IMR-90 (cell line): ENCODE measurements at regions not wholly inside any gene's neighbourhood (a gene's known extent, or its start where the extent isn't known, plus 50 kb on each side); places are given as distances from the start of the nearest gene placed in this dataset.

Experiments used
- BHLHE40 ChIP-seq: fragments of 150-350 bp; IDR thresholded peaks from 2 replicates; pipeline ENCODE4 v1.6.1; 2016; ENCODE audit warnings: mild to moderate bottlenecking, low read depth, low read length
- CEBPB ChIP-seq: IDR thresholded peaks from 2 replicates; pipeline ENCODE4 v1.6.1; 2012; ENCODE audit warnings: low read depth, low read length, improper control_type of control experiment
- FOS ChIP-seq: fragments of 150-350 bp; IDR thresholded peaks from 2 replicates; pipeline ENCODE4 v1.6.1; 2016; ENCODE audit warnings: low read depth, low read length
- MAFK ChIP-seq: IDR thresholded peaks from 2 replicates; pipeline ENCODE4 v1.6.1; 2012; ENCODE audit warnings: low read depth, low read length, improper control_type of control experiment
- MXI1 ChIP-seq: IDR thresholded peaks from 2 replicates; pipeline ENCODE4 v1.6.1; 2012; ENCODE audit warnings: low read depth, mild to moderate bottlenecking, low read length, moderate library complexity, borderline replicate concordance
- NFE2L2 ChIP-seq: fragments of 150-350 bp; IDR thresholded peaks from 2 replicates; pipeline ENCODE4 v1.6.1; 2016; ENCODE audit warnings: low read depth, mild to moderate bottlenecking, low read length
- POLR2A ChIP-seq: IDR thresholded peaks from 2 replicates; pipeline ENCODE4 v1.6.1; 2012; ENCODE audit warnings: mild to moderate bottlenecking, low read depth, low read length
- RAD21 ChIP-seq: IDR thresholded peaks from 2 replicates; pipeline ENCODE4 v1.6.1; 2012; ENCODE audit warnings: low read length, improper control_type of control experiment
- RCOR1 ChIP-seq: IDR thresholded peaks from 2 replicates; pipeline ENCODE4 v1.6.1; 2012; ENCODE audit warnings: mild to moderate bottlenecking, low read length, improper control_type of control experiment; ENCODE audit not compliant: insufficient replicate concordance
- RFX5 ChIP-seq: IDR thresholded peaks from 2 replicates; pipeline ENCODE4 v1.8.0; 2012; ENCODE audit warnings: low read depth, mild to moderate bottlenecking, low read length, moderate library complexity
- SMC3 ChIP-seq: fragments of 150-350 bp; IDR thresholded peaks from 2 replicates; pipeline ENCODE4 v1.6.1; 2016; ENCODE audit warnings: low read depth, mild to moderate bottlenecking, antibody characterized with exemption, low read length, moderate library complexity
- USF2 ChIP-seq: fragments of 150-350 bp; IDR thresholded peaks from 2 replicates; pipeline ENCODE4 v1.6.1; 2017; ENCODE audit warnings: mild to moderate bottlenecking, antibody characterized with exemption, low read length, low read depth
- TF ChIP-seq, protein P1 (sequence below): conservative IDR thresholded peaks from 2 replicates; pipeline ENCODE4 v1.5.1; 2012; ENCODE audit warnings: mild to moderate bottlenecking, low read depth, low read length, improper control_type of control experiment
- TF ChIP-seq, protein P2 (sequence below): fragments of 150-350 bp; IDR thresholded peaks from 2 replicates; pipeline ENCODE4 v1.6.1; 2016; ENCODE audit warnings: low read depth, mild to moderate bottlenecking, low read length, moderate library complexity, borderline replicate concordance

- TF ChIP-seq, protein P1, sequence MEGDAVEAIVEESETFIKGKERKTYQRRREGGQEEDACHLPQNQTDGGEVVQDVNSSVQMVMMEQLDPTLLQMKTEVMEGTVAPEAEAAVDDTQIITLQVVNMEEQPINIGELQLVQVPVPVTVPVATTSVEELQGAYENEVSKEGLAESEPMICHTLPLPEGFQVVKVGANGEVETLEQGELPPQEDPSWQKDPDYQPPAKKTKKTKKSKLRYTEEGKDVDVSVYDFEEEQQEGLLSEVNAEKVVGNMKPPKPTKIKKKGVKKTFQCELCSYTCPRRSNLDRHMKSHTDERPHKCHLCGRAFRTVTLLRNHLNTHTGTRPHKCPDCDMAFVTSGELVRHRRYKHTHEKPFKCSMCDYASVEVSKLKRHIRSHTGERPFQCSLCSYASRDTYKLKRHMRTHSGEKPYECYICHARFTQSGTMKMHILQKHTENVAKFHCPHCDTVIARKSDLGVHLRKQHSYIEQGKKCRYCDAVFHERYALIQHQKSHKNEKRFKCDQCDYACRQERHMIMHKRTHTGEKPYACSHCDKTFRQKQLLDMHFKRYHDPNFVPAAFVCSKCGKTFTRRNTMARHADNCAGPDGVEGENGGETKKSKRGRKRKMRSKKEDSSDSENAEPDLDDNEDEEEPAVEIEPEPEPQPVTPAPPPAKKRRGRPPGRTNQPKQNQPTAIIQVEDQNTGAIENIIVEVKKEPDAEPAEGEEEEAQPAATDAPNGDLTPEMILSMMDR = no peak
- TF ChIP-seq POLR2A (no peak), CEBPB (no peak), SMC3 (no peak), RAD21 (no peak), MAFK (no peak), USF2 (no peak), NFE2L2 (no peak), FOS (no peak), MXI1 (no peak), BHLHE40 (no peak), RFX5 (no peak), RCOR1 (no peak)
- TF ChIP-seq, protein P2, sequence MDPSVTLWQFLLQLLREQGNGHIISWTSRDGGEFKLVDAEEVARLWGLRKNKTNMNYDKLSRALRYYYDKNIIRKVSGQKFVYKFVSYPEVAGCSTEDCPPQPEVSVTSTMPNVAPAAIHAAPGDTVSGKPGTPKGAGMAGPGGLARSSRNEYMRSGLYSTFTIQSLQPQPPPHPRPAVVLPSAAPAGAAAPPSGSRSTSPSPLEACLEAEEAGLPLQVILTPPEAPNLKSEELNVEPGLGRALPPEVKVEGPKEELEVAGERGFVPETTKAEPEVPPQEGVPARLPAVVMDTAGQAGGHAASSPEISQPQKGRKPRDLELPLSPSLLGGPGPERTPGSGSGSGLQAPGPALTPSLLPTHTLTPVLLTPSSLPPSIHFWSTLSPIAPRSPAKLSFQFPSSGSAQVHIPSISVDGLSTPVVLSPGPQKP = no peak
These were observed 153.7 kb upstream of the MDFIC2 start for GRCh38 chr3:70466096-70466495.
